HEK293 (cell line): ENCODE measurements at regions not wholly inside any gene's neighbourhood (a gene's known extent, or its start where the extent isn't known, plus 50 kb on each side); places are given as distances from the start of the nearest gene placed in this dataset.

Experiments
- CTCF ChIA-PET: fragments of 350-600 bp; formaldehyde crosslinking; extraction: SDS; loops from one replicate; lab custom pipeline; 2021; ENCODE audit warnings: antibody characterized with exemption; lab: Yijun Ruan, JAX
- POLR2A ChIA-PET: fragments of 300-600 bp; formaldehyde crosslinking; extraction: SDS; loops from one replicate; lab custom pipeline; 2020; ENCODE audit warnings: antibody characterized with exemption, inconsistent platforms; lab: Yijun Ruan, JAX
- H3K27ac ChIP-seq: fragments of 200-500 bp; sonication (Bioruptor generic); 2 replicates; pipeline ENCODE4 v1.5.1; 2014; ENCODE audit warnings: low read depth, low read length, control low read depth, inconsistent platforms; ENCODE audit errors: extremely low read depth
- H3K36me3 ChIP-seq, 2 experiments: fragments of 200-500 bp in 1 of 2; sonication (Bioruptor generic) in 1 of 2; 1 replicate in 1 of 2; 2 replicates in 1 of 2; pipeline ENCODE4 v1.5.1; 2014 to 2017; ENCODE audit warnings: inconsistent platforms in 2 of 2, low read length in 2 of 2; ENCODE audit not compliant: control insufficient read depth in 2 of 2, insufficient read depth in 1 of 2
- H3K4me1 ChIP-seq: fragments of 200-500 bp; sonication (Bioruptor generic); 2 replicates; pipeline ENCODE4 v1.5.1; 2014; ENCODE audit warnings: mild to moderate bottlenecking, low read length, inconsistent platforms; ENCODE audit not compliant: control insufficient read depth, insufficient read depth
- H3K4me3 ChIP-seq: 2 replicates; pipeline ENCODE4 v1.5.1; 2011; ENCODE audit warnings: low read depth, mild to moderate bottlenecking, control low read depth, low read length, moderate library complexity
- H3K9me3 ChIP-seq: fragments of 200-500 bp; sonication (Bioruptor generic); 2 replicates; pipeline ENCODE4 v1.5.1; 2014; ENCODE audit warnings: low read depth, low read length, inconsistent platforms; ENCODE audit not compliant: control insufficient read depth, insufficient read depth
- BCL11B ChIP-seq: fragments of 450-650 bp; formaldehyde crosslinking; IDR thresholded peaks from 2 replicates; pipeline ENCODE4 v1.5.1; 2016; ENCODE audit warnings: low read depth, missing biosample characterization, missing genetic modification characterization
- HOXC10 ChIP-seq: sonication (generic); formaldehyde crosslinking; IDR thresholded peaks from 2 replicates; pipeline ENCODE4 v1.8.1; 2023; ENCODE audit warnings: mild to moderate bottlenecking, missing genetic modification reagents
- KLF9 ChIP-seq: fragments of 450-650 bp; formaldehyde crosslinking; IDR thresholded peaks from 2 replicates; pipeline ENCODE4 v1.5.1; 2016; ENCODE audit warnings: missing biosample characterization, missing genetic modification characterization, low read depth
- OVOL3 ChIP-seq: fragments of 450-650 bp; formaldehyde crosslinking; IDR thresholded peaks from 2 replicates; pipeline ENCODE4 v1.5.1; 2016; ENCODE audit warnings: missing biosample characterization, missing genetic modification characterization
- SP3 ChIP-seq: fragments of 450-650 bp; formaldehyde crosslinking; IDR thresholded peaks from 2 replicates; pipeline ENCODE4 v1.5.1; 2016; ENCODE audit warnings: missing biosample characterization, missing genetic modification characterization
- YY2 ChIP-seq: fragments of 450-650 bp; formaldehyde crosslinking; IDR thresholded peaks from 2 replicates; pipeline ENCODE4 v1.5.1; 2016; ENCODE audit warnings: missing biosample characterization, missing genetic modification characterization
- ZBTB20 ChIP-seq: fragments of 450-650 bp; formaldehyde crosslinking; IDR thresholded peaks from 2 replicates; pipeline ENCODE4 v1.5.1; 2016; ENCODE audit warnings: missing biosample characterization, missing genetic modification characterization
- ZBTB8A ChIP-seq: fragments of 450-650 bp; formaldehyde crosslinking; IDR thresholded peaks from 2 replicates; pipeline ENCODE4 v1.5.1; 2016; ENCODE audit warnings: missing biosample characterization, missing genetic modification characterization
- ZNF132 ChIP-seq: fragments of 450-650 bp; formaldehyde crosslinking; IDR thresholded peaks from 2 replicates; pipeline ENCODE4 v1.5.1; 2017; ENCODE audit warnings: missing biosample characterization, missing genetic modification characterization, borderline replicate concordance
- ZNF184 ChIP-seq: fragments of 450-650 bp; IDR thresholded peaks from 2 replicates; pipeline ENCODE4 v1.5.1; 2018; ENCODE audit warnings: missing biosample characterization, mild to moderate bottlenecking, missing genetic modification characterization
- ZNF292 ChIP-seq: fragments of 450-650 bp; formaldehyde crosslinking; IDR thresholded peaks from 2 replicates; pipeline ENCODE4 v1.5.1; 2016; ENCODE audit warnings: low read depth, missing biosample characterization, missing genetic modification characterization, borderline replicate concordance
- ZNF341 ChIP-seq: fragments of 450-650 bp; formaldehyde crosslinking; IDR thresholded peaks from 2 replicates; pipeline ENCODE4; 2016; ENCODE audit warnings: low read depth, missing biosample characterization, missing genetic modification characterization
- ZNF571 ChIP-seq: fragments of 450-650 bp; formaldehyde crosslinking; IDR thresholded peaks from 2 replicates; pipeline ENCODE4 v1.5.0; 2017; ENCODE audit warnings: missing biosample characterization, missing genetic modification characterization
- ZNF623 ChIP-seq: fragments of 450-650 bp; formaldehyde crosslinking; IDR thresholded peaks from 2 replicates; pipeline ENCODE4 v1.5.1; 2016; ENCODE audit warnings: missing biosample characterization, missing genetic modification characterization
- TF ChIP-seq, protein P1 (sequence below): fragments of 450-650 bp; formaldehyde crosslinking; IDR thresholded peaks from 2 replicates; pipeline ENCODE4 v1.5.1; 2016; ENCODE audit warnings: missing biosample characterization, missing genetic modification characterization
- TF ChIP-seq, protein P2 (sequence below): fragments of 450-650 bp; formaldehyde crosslinking; conservative IDR thresholded peaks from 2 replicates; pipeline ENCODE4 v1.5.1; 2016; ENCODE audit warnings: low read depth, missing biosample characterization, missing genetic modification characterization
- TF ChIP-seq, protein P3 (sequence below): fragments of 450-650 bp; formaldehyde crosslinking; optimal IDR thresholded peaks from 2 replicates; pipeline ENCODE3; 2016; ENCODE audit warnings: missing biosample characterization, mild to moderate bottlenecking, missing genetic modification characterization
- TF ChIP-seq, protein P4 (sequence below): fragments of 450-650 bp; formaldehyde crosslinking; IDR thresholded peaks from 2 replicates; pipeline ENCODE4; 2016; ENCODE audit warnings: missing biosample characterization, missing genetic modification characterization
- TF ChIP-seq, protein P5 (sequence below): fragments of 450-650 bp; formaldehyde crosslinking; IDR thresholded peaks from 2 replicates; pipeline ENCODE4 v1.5.1; 2016; ENCODE audit warnings: missing biosample characterization, missing genetic modification characterization

DNA sequence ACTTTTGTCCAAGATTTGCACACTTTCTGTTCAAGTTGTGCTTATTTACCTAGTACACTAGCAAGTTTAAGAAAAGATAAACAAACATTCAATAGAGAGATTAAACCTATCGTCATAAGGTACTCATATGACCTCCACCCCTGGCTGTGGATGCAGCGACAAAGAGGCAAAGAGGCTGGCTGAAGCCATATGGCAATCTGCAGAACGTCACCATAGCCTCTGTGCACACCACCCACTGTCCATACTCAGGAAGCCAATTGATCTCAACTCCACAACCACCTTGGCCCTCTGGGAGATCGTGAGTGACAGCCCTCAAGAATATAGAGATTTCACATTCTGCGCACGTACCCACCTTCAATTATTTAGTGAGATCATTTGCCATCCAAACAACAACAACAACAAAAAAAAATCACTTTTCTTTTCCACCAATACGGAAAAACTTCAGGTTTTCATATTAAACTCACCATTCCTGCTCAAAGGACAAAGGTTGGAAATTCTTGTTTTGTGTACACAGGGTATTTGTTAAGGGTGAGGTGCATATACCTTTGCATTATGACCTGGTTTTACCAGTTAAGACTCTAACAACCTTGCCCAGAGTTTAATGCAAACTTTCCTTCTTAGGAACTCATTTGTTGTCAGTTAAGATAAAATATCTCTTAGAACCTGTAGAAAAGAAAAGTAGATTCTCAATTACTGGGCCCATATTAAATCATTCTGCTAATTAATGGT is 243.0 kb upstream of the FSTL5 start (continued):
- TF ChIP-seq, protein P1, sequence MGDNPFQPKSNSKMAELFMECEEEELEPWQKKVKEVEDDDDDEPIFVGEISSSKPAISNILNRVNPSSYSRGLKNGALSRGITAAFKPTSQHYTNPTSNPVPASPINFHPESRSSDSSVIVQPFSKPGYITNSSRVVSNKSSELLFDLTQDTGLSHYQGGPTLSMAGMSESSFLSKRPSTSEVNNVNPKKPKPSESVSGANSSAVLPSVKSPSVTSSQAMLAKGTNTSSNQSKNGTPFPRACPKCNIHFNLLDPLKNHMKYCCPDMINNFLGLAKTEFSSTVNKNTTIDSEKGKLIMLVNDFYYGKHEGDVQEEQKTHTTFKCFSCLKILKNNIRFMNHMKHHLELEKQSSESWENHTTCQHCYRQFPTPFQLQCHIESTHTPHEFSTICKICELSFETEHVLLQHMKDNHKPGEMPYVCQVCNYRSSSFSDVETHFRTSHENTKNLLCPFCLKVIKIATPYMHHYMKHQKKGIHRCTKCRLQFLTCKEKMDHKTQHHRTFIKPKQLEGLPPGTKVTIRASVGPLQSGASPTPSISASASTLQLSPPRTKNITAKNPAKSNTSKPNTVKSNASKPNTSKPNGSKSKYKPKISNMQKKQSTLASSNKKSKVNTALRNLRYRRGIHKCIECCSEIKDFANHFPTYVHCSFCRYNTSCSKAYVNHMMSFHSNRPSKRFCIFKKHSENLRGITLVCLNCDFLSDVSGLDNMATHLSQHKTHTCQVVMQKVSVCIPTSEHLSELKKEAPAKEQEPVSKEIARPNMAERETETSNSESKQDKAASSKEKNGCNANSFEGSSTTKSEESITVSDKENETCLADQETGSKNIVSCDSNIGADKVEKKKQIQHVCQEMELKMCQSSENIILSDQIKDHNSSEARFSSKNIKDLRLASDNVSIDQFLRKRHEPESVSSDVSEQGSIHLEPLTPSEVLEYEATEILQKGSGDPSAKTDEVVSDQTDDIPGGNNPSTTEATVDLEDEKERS (tag by site-specific recombination) = no peak
- no peak for TF ChIP-seq ZBTB8A (tag by site-specific recombination)
- no peak for TF ChIP-seq HOXC10 (CRISPR knock-in tag)
- TF ChIP-seq ZNF292 = no peak
- TF ChIP-seq ZNF184 = no peak

DNA sequence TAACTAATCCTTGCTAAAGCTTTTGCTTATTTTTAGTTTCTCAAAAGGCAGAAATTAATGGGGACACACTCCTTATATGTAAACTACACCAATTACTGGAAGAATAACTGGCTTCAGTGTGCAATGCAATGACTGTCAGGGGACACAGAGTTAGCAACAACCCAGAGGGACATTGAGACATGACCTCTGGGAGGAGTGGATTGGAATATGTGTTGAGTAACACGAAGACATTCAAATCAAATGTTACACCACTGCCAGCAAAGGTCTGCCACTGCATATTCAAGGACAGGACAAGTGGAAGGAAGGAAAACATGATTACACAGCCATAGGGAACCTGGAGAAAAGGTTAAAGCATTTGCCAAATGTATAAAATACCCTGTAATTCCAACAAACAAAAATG is 240.1 kb upstream of the FSTL5 start:
- Histone ChIP-seq H3K9me3 (no peaks in the 10 kb centered on the region), H3K4me3 (no peak overlapping the region), H3K27ac (no peak overlapping the region), H3K36me3 (no peaks in the 10 kb centered on the region), H3K4me1 (no peaks in the 10 kb centered on the region)
- TF ChIP-seq ZBTB20 (tag by site-specific recombination) = no peak
- TF ChIP-seq, protein P2, sequence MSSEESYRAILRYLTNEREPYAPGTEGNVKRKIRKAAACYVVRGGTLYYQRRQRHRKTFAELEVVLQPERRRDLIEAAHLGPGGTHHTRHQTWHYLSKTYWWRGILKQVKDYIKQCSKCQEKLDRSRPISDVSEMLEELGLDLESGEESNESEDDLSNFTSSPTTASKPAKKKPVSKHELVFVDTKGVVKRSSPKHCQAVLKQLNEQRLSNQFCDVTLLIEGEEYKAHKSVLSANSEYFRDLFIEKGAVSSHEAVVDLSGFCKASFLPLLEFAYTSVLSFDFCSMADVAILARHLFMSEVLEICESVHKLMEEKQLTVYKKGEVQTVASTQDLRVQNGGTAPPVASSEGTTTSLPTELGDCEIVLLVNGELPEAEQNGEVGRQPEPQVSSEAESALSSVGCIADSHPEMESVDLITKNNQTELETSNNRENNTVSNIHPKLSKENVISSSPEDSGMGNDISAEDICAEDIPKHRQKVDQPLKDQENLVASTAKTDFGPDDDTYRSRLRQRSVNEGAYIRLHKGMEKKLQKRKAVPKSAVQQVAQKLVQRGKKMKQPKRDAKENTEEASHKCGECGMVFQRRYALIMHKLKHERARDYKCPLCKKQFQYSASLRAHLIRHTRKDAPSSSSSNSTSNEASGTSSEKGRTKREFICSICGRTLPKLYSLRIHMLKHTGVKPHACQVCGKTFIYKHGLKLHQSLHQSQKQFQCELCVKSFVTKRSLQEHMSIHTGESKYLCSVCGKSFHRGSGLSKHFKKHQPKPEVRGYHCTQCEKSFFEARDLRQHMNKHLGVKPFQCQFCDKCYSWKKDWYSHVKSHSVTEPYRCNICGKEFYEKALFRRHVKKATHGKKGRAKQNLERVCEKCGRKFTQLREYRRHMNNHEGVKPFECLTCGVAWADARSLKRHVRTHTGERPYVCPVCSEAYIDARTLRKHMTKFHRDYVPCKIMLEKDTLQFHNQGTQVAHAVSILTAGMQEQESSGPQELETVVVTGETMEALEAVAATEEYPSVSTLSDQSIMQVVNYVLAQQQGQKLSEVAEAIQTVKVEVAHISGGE = no peak
- TF ChIP-seq, protein P3, sequence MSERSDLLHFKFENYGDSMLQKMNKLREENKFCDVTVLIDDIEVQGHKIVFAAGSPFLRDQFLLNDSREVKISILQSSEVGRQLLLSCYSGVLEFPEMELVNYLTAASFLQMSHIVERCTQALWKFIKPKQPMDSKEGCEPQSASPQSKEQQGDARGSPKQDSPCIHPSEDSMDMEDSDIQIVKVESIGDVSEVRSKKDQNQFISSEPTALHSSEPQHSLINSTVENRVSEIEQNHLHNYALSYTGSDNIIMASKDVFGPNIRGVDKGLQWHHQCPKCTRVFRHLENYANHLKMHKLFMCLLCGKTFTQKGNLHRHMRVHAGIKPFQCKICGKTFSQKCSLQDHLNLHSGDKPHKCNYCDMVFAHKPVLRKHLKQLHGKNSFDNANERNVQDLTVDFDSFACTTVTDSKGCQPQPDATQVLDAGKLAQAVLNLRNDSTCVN (tag by site-specific recombination) = no peak
- TF ChIP-seq OVOL3 (tag by site-specific recombination) = no peak
- TF ChIP-seq ZNF132 (tag by site-specific recombination) = no peak
- TF ChIP-seq KLF9 = no peak
- no peak for TF ChIP-seq SP3 (tag by site-specific recombination)
- TF ChIP-seq, protein P4, sequence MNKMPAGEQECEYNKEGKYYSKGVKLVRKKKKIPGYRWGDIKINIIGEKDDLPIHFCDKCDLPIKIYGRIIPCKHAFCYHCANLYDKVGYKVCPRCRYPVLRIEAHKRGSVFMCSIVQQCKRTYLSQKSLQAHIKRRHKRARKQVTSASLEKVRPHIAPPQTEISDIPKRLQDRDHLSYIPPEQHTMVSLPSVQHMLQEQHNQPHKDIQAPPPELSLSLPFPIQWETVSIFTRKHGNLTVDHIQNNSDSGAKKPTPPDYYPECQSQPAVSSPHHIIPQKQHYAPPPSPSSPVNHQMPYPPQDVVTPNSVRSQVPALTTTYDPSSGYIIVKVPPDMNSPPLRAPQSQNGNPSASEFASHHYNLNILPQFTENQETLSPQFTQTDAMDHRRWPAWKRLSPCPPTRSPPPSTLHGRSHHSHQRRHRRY = no peak
- no peak for TF ChIP-seq ZNF623 (tag by site-specific recombination)
- TF ChIP-seq YY2 (tag by site-specific recombination) = no peak
- TF ChIP-seq ZNF571 (tag by site-specific recombination) = no peak
- TF ChIP-seq, protein P5, sequence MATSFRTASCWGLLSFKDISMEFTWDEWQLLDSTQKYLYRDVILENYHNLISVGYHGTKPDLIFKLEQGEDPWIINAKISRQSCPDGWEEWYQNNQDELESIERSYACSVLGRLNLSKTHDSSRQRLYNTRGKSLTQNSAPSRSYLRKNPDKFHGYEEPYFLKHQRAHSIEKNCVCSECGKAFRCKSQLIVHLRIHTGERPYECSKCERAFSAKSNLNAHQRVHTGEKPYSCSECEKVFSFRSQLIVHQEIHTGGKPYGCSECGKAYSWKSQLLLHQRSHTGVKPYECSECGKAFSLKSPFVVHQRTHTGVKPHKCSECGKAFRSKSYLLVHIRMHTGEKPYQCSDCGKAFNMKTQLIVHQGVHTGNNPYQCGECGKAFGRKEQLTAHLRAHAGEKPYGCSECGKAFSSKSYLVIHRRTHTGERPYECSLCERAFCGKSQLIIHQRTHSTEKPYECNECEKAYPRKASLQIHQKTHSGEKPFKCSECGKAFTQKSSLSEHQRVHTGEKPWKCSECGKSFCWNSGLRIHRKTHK (tag by site-specific recombination) = no peak
- TF ChIP-seq BCL11B = no peak
- TF ChIP-seq ZNF341 (tag by site-specific recombination) = no peak
- ChIA-PET POLR2A (no interaction called here), CTCF (no interaction called here)
